Peyer's patch (tissue), 4 donors: ENCODE measurements at regions not wholly inside any gene's neighbourhood (a gene's known extent, or its start where the extent isn't known, plus 50 kb on each side); places are given as distances from the start of the nearest gene placed in this dataset.

Experiments
- POLR2A ChIP-seq, 2 donors: fragments of 450-650 bp; IDR thresholded peaks; one replicate each; pipeline ENCODE4 v1.5.1; 2017; ENCODE audit warnings: antibody characterized with exemption in 2 of 2, mild to moderate bottlenecking in 2 of 2, moderate library complexity in 2 of 2
- TF ChIP-seq, protein P1 (sequence below), 6 experiments: fragments of 450-650 bp in 4 of 6; fragments of 200-600 bp in 2 of 6; sonication (generic) in 1 of 6; IDR thresholded peaks; one replicate each; pipeline ENCODE4 v1.5.1; 2017 to 2019; ENCODE audit warnings: antibody characterized with exemption in 6 of 6, mild to moderate bottlenecking in 3 of 6, moderate library complexity in 1 of 6

DNA sequence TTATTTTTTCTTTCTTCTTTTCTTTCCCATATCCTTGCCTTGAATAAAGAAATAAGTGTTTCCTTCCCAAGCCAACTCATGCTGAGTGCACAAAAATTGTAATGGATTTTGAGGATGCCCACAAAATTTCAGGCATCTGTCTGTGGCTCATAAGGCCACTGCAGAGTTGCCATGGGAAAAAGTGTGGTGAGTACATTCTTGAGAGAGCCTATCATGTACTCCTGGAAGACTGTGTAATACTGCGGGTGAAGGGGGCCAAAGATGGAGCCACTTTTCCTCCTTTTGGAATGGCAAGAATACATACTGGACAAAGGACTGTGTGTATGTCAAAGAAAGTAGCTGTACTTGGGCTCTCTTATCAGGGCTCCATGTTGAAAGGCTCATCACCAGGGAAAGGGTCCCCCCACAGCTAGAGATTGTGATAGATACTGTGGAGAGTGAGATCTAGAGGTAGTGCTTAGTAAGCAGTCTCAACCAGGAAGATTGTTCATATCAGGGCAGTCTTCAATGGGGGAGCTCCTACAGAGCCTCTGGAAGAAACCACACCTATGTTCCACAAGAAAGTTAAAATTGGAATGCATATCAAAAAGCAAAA lies 341.6 kb upstream of the KCND2 start:
- no peak for TF ChIP-seq POLR2A (IDR thresholded peaks at IDR 0.05)
- TF ChIP-seq, protein P1, sequence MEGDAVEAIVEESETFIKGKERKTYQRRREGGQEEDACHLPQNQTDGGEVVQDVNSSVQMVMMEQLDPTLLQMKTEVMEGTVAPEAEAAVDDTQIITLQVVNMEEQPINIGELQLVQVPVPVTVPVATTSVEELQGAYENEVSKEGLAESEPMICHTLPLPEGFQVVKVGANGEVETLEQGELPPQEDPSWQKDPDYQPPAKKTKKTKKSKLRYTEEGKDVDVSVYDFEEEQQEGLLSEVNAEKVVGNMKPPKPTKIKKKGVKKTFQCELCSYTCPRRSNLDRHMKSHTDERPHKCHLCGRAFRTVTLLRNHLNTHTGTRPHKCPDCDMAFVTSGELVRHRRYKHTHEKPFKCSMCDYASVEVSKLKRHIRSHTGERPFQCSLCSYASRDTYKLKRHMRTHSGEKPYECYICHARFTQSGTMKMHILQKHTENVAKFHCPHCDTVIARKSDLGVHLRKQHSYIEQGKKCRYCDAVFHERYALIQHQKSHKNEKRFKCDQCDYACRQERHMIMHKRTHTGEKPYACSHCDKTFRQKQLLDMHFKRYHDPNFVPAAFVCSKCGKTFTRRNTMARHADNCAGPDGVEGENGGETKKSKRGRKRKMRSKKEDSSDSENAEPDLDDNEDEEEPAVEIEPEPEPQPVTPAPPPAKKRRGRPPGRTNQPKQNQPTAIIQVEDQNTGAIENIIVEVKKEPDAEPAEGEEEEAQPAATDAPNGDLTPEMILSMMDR (IDR thresholded peaks at IDR 0.05): no peak
